PFSK-1 (cell line): ENCODE measurements at regions not wholly inside any gene's neighbourhood (a gene's known extent, or its start where the extent isn't known, plus 50 kb on each side); places are given as distances from the start of the nearest gene placed in this dataset.

Source experiments
- FOXP2 ChIP-seq: optimal IDR thresholded peaks from 2 replicates; pipeline ENCODE3; 2011; ENCODE audit warnings: borderline replicate concordance, control low read depth, inconsistent platforms; ENCODE audit not compliant: insufficient read depth; ENCODE audit errors: extremely low read length, extremely low read depth
- POLR2AphosphoS5 ChIP-seq: IDR thresholded peaks from 2 replicates; pipeline ENCODE4 v1.6.1; 2012; ENCODE audit warnings: low read depth, mild to moderate bottlenecking, control low read depth, low read length, moderate library complexity
- SIN3A ChIP-seq: IDR thresholded peaks from 2 replicates; pipeline ENCODE4 v1.6.1; 2012; ENCODE audit warnings: mild to moderate bottlenecking, low read length, moderate library complexity, borderline replicate concordance; ENCODE audit not compliant: insufficient read depth
- TAF1 ChIP-seq: IDR thresholded peaks from 2 replicates; pipeline ENCODE4 v1.6.1; 2012; ENCODE audit warnings: low read length, control low read depth, borderline replicate concordance; ENCODE audit not compliant: insufficient read depth
- TF ChIP-seq, protein P1 (sequence below), 2 experiments: IDR thresholded peaks; 2 replicates each; pipeline versions ENCODE4 v1.6.1 to v1.8.0; 2011 to 2012; ENCODE audit warnings: low read depth in 2 of 2, low read length in 2 of 2, control low read depth in 1 of 2, inconsistent platforms in 1 of 2, mild to moderate bottlenecking in 1 of 2, moderate library complexity in 1 of 2; ENCODE audit not compliant: insufficient read depth in 1 of 2

DNA sequence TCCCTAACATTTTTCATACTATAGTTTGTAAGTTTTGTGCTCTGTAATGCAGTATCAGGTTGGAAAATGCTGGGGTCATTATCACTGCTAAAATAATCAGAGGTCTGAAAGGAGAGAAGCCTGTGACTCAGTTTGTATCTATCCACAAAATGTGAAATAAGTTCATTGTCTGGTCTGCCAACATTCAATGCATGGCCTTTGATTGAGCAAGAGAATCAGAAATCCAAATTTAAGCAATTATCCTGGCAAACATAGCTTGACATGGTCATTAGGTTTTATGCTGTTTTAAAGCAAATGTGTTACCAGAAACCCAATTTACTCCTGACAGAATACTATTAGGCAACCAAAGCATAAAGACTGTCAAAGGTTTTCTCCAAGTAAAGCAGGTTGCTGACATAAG is 709.7 kb upstream of the SEMA3D start:
- TF ChIP-seq, protein P1, sequence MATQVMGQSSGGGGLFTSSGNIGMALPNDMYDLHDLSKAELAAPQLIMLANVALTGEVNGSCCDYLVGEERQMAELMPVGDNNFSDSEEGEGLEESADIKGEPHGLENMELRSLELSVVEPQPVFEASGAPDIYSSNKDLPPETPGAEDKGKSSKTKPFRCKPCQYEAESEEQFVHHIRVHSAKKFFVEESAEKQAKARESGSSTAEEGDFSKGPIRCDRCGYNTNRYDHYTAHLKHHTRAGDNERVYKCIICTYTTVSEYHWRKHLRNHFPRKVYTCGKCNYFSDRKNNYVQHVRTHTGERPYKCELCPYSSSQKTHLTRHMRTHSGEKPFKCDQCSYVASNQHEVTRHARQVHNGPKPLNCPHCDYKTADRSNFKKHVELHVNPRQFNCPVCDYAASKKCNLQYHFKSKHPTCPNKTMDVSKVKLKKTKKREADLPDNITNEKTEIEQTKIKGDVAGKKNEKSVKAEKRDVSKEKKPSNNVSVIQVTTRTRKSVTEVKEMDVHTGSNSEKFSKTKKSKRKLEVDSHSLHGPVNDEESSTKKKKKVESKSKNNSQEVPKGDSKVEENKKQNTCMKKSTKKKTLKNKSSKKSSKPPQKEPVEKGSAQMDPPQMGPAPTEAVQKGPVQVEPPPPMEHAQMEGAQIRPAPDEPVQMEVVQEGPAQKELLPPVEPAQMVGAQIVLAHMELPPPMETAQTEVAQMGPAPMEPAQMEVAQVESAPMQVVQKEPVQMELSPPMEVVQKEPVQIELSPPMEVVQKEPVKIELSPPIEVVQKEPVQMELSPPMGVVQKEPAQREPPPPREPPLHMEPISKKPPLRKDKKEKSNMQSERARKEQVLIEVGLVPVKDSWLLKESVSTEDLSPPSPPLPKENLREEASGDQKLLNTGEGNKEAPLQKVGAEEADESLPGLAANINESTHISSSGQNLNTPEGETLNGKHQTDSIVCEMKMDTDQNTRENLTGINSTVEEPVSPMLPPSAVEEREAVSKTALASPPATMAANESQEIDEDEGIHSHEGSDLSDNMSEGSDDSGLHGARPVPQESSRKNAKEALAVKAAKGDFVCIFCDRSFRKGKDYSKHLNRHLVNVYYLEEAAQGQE (IDR thresholded peaks at IDR 0.05; ENCODE audit: insufficient read depth in 1 of 2, low read depth in 2 of 2, low read length in 2 of 2): no peak

DNA sequence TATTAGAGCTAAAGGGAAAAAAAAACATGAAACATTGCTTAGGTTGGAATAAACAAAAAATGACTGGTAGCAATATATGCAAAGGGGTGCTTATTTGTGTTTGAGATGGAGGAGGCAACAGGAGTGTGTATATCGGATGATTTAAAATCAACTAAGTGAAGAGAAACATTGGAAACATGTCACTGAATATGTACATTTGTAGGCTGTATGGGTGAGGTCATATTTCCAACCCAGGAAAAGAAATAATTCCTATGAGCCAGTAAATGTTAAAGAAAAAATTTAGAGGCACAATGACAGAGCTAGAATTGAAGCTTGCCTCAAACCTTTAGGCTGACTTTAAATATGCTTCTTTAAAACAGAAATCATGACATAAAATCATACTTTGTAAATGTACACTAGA is 709.0 kb upstream of the SEMA3D start:
- TF ChIP-seq FOXP2 (no peak), TAF1 (no peak), SIN3A (no peak), POLR2AphosphoS5 (no peak)
- TF ChIP-seq, protein P1 (IDR thresholded peaks at IDR 0.05; ENCODE audit: insufficient read depth in 1 of 2, low read depth in 2 of 2, low read length in 2 of 2): no peak

DNA sequence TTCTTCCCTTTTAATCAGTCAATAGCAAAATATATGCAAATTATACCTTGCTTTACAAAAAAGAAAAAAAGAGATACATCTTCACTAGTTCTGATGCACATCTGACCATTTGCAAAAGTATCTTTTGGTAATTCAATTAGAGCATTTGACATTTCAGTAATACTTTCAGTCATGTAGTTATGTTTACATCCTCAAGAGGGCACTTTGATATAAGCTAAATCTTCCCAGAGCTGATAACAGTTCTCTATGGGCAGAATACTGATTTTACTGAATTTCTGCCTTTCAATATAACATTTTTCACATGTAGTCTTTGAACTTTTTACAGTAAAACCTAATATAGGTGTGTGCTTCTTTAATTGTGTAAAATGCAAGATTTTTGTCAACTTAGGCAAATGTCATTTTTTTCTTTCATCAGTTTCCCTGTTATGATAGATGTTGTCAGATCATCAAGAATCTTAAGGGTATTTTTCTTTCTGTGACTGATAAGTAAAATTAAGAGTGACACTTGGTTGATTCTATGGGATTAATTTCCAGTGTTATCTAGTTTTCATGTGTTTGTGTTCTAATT is 703.5 kb upstream of the SEMA3D start:
- TF ChIP-seq SIN3A (no peak), FOXP2 (no peak), POLR2AphosphoS5 (no peak), TAF1 (no peak)
- TF ChIP-seq, protein P1 (IDR thresholded peaks at IDR 0.05; ENCODE audit: insufficient read depth in 1 of 2, low read depth in 2 of 2, low read length in 2 of 2): no peak

DNA sequence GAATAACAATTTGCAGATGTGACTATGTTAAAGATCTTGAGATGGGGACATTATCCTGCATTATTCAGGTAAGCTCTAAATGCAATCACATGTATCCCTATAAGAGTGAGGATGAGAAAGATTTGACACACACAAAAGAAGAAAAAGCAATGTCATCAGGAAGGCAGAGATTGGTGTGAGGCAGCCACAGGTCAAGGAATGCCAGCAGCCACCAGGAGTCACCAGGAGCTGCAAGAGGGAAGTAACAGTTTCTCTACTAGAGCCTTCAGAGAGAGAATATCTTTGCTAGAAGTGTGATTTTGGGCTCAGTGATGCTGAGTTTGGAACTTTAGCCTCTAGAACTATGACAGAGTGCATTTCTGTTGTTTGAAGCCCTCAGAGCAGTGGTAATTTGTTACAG is 700.3 kb upstream of the SEMA3D start:
- no peak for TF ChIP-seq POLR2AphosphoS5
- TF ChIP-seq, protein P1 (IDR thresholded peaks at IDR 0.05; ENCODE audit: insufficient read depth in 1 of 2, low read depth in 2 of 2, low read length in 2 of 2): no peak
- TF ChIP-seq FOXP2: no peak
- no peak for TF ChIP-seq SIN3A
- no peak for TF ChIP-seq TAF1

DNA sequence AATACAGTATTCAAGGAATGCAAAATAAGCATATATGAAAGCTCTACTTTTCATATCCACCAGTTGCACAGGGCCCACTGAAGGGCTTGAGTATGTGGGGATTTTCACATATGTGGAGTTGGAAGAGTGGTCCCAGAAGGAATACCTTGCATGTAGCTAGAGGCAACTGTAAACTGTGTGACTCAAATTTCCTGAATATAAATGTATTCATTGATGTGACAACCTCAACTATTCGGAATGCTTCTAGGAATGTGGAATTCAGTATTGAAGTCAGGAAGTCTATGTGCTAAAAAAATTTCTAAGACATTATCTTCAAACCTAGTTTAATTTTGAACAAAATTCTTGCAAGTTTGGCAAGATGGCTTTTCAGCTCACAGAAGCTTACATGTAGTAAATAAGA is 695.5 kb upstream of the SEMA3D start:
- no peak for TF ChIP-seq POLR2AphosphoS5
- no peak for TF ChIP-seq SIN3A
- TF ChIP-seq, protein P1 (IDR thresholded peaks at IDR 0.05; ENCODE audit: insufficient read depth in 1 of 2, low read depth in 2 of 2, low read length in 2 of 2): no peak
- no peak for TF ChIP-seq TAF1
- no peak for TF ChIP-seq FOXP2
